Neural cell (in vitro differentiated cells): ENCODE measurements at regions not wholly inside any gene's neighbourhood (a gene's known extent, or its start where the extent isn't known, plus 50 kb on each side); places are given as distances from the start of the nearest gene placed in this dataset.

Experiments used
- EP300 ChIP-seq: fragments of 450-650 bp; conservative IDR thresholded peaks from 2 replicates; pipeline ENCODE4 v1.6.1; 2014; ENCODE audit warnings: antibody characterized with exemption, mild to moderate bottlenecking, moderate library complexity; ENCODE audit not compliant: poor library complexity, severe bottlenecking
- EZH2 ChIP-seq: fragments of 200-600, 300-800 bp; shearing (Covaris generic), sonication (generic); IDR thresholded peaks from 2 replicates; pipeline ENCODE4 v1.6.1; 2014; ENCODE audit warnings: antibody characterized with exemption, low read length, borderline replicate concordance, mild to moderate bottlenecking; ENCODE audit not compliant: insufficient read depth, poor library complexity, severe bottlenecking
- MXI1 ChIP-seq: fragments of 450-650 bp; conservative IDR thresholded peaks from 2 replicates; pipeline ENCODE4 v1.6.1; 2014; ENCODE audit warnings: antibody characterized with exemption, mild to moderate bottlenecking; ENCODE audit not compliant: poor library complexity, severe bottlenecking
- POLR2AphosphoS5 ChIP-seq: IDR thresholded peaks from 2 replicates; pipeline ENCODE4 v1.6.1; 2012
- RAD21 ChIP-seq: fragments of 450-650 bp; conservative IDR thresholded peaks from 2 replicates; pipeline ENCODE4 v1.6.1; 2014; ENCODE audit warnings: antibody characterized with exemption, mild to moderate bottlenecking, moderate library complexity
- TAF1 ChIP-seq: IDR thresholded peaks from 2 replicates; pipeline ENCODE4 v1.6.1; 2012; ENCODE audit warnings: low read depth
- TF ChIP-seq, protein P1 (sequence below): fragments of 450-650 bp; IDR thresholded peaks from 2 replicates; pipeline ENCODE4 v1.5.1; 2014; ENCODE audit warnings: antibody characterized with exemption, mild to moderate bottlenecking, moderate library complexity; ENCODE audit not compliant: poor library complexity, severe bottlenecking

DNA sequence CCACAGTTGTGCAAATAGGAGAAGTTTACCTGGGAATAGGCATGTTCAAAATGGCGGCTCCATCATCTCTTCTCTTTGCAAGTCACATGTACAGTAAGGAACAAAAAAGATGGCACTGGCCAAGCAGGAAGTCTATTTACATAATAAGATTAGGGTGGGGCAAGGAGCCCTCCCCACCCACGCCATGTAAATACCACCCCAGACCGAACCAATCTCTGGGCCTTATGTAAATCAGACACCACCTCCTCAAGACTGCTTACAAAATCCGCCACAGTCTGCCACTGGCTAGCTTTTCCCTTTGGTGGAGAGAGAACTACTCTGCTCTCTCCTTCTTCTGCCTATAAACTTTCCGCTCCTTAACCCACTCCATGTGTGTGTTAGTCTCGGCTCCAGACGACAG, 1496.3 kb downstream of the REEP3 start:
- TF ChIP-seq EP300, result no peak
- TF ChIP-seq, protein P1, sequence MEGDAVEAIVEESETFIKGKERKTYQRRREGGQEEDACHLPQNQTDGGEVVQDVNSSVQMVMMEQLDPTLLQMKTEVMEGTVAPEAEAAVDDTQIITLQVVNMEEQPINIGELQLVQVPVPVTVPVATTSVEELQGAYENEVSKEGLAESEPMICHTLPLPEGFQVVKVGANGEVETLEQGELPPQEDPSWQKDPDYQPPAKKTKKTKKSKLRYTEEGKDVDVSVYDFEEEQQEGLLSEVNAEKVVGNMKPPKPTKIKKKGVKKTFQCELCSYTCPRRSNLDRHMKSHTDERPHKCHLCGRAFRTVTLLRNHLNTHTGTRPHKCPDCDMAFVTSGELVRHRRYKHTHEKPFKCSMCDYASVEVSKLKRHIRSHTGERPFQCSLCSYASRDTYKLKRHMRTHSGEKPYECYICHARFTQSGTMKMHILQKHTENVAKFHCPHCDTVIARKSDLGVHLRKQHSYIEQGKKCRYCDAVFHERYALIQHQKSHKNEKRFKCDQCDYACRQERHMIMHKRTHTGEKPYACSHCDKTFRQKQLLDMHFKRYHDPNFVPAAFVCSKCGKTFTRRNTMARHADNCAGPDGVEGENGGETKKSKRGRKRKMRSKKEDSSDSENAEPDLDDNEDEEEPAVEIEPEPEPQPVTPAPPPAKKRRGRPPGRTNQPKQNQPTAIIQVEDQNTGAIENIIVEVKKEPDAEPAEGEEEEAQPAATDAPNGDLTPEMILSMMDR, result no peak
- TF ChIP-seq RAD21, result no peak
- TF ChIP-seq MXI1, result no peak
- TF ChIP-seq TAF1, result no peak
- no peak for TF ChIP-seq POLR2AphosphoS5
- no peak for TF ChIP-seq EZH2
